Upper lobe of left lung (tissue), 6 donors: ENCODE measurements at regions not wholly inside any gene's neighbourhood (a gene's known extent, or its start where the extent isn't known, plus 50 kb on each side); places are given as distances from the start of the nearest gene placed in this dataset.

Experiments
- ATAC-seq, 2 donors: fragments of 200-7000 bp; cut with Tn5 transposase; one replicate each; pipeline ENCODE4 v1.9.1; 2022; ENCODE audit warnings: mild to moderate bottlenecking in 2 of 2, moderate library complexity in 2 of 2; ENCODE audit not compliant: low FRiP score in 2 of 2
- DNase-seq, 2 donors: peaks; one replicate each; pipeline ENCODE4 v3.0.0-alpha.2; 2019 to 2020
- H3K27ac ChIP-seq, 4 donors: fragments of 200-600 bp; sonication (generic); one replicate each; pipeline ENCODE4 v1.5.1; 2016 to 2019
- H3K27me3 ChIP-seq, 4 donors: fragments of 200-600 bp; sonication (generic); one replicate each; pipeline ENCODE4 v1.5.1; 2017 to 2019
- H3K36me3 ChIP-seq, 4 donors: fragments of 200-600 bp; sonication (generic); one replicate each; pipeline ENCODE4 v1.5.1; 2016 to 2019
- H3K4me1 ChIP-seq, 4 donors: fragments of 200-600 bp; sonication (generic); one replicate each; pipeline ENCODE4 v1.5.1; 2018 to 2019
- H3K4me3 ChIP-seq, 4 donors: fragments of 200-600 bp; sonication (generic); one replicate each; pipeline ENCODE4 v1.5.1; 2017 to 2019; ENCODE audit warnings: mild to moderate bottlenecking in 2 of 4, moderate library complexity in 1 of 4
- H3K9me3 ChIP-seq, 4 donors: fragments of 200-600 bp; sonication (generic); one replicate each; pipeline ENCODE4 v1.5.1; 2018 to 2019
- CTCF ChIP-seq, 6 experiments: fragments of 450-650 bp in 4 of 6; fragments of 200-600 bp in 2 of 6; sonication (generic) in 2 of 6; IDR thresholded peaks; one replicate each; pipeline ENCODE4 v1.5.1; 2016 to 2019; ENCODE audit warnings: antibody characterized with exemption in 6 of 6
- EP300 ChIP-seq, 4 donors: sonication (generic); formaldehyde crosslinking; IDR thresholded peaks; one replicate each; pipeline ENCODE4 v1.5.1; 2017; ENCODE audit warnings: antibody characterized with exemption in 4 of 4, control low read depth in 2 of 4
- POLR2A ChIP-seq, 4 donors: fragments of 450-650 bp; IDR thresholded peaks; one replicate each; pipeline ENCODE4 v1.5.1; 2016 to 2017; ENCODE audit warnings: antibody characterized with exemption in 4 of 4, mild to moderate bottlenecking in 2 of 4
- POLR2AphosphoS5 ChIP-seq, 2 donors: sonication (generic); formaldehyde crosslinking; IDR thresholded peaks; one replicate each; pipeline ENCODE4 v1.5.1; 2017; ENCODE audit warnings: antibody characterized with exemption in 2 of 2
- WGBS, 2 donors: methylation state at CpG; one replicate each; pipeline ENCODE4 v1.1.5; 2017 to 2018; 5-methylcytosine and 5-hydroxymethylcytosine counted together
- donor health status: DM: no; HTN: no; CAD: no; lungs with moderate emphysema.
- donor health status: DM: no; HTN: yes; CAD: no; lungs with severe emphysema.

DNA sequence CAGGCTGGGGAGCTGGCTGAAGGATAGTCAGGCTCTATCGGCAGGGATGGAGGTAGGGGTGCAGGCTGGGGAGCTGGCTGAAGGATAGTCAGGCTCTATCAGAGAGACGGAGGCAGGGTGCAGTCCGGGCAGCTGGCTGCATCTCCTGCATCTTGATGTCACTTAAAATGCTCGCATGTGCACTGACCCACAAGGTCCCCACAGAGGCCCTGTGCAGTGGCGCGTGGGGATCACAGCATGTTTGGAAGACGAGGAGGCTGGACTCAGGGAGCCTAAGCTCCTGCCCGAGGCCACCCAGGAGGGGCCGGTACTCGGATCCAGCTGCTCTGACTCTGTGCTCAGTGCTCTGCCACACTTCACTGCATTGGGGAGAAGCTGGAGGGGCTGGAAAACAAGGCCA is 189.0 kb upstream of the HDAC4 start:
- Histone ChIP-seq H3K27me3 (no peaks in the 10 kb centered on the region), H3K27ac (no peak overlapping the region), H3K36me3 (no peaks in the 10 kb centered on the region), H3K4me3 (no peak overlapping the region), H3K4me1 (no peaks in the 10 kb centered on the region), H3K9me3 (no peaks in the 10 kb centered on the region)
- no peak for ATAC-seq
- peak in 1 of 2 donors; percentile 26 for DNase-seq
- TF ChIP-seq EP300 (IDR thresholded peaks at IDR 0.05) (no peak), CTCF (IDR thresholded peaks at IDR 0.05) (no peak), POLR2A (IDR thresholded peaks at IDR 0.05) (no peak), POLR2AphosphoS5 (IDR thresholded peaks at IDR 0.05) (no peak)
- 86 to 90% methylated on average over 4 to 10 of the region's 10 CpGs for WGBS, 2 donors

GRCh38 chr2:239589270-239589825 is 188.5 kb upstream of the HDAC4 start:
- TF ChIP-seq EP300 (IDR thresholded peaks at IDR 0.05), result no peak
- TF ChIP-seq POLR2AphosphoS5 (IDR thresholded peaks at IDR 0.05), result no peak
- TF ChIP-seq POLR2A (IDR thresholded peaks at IDR 0.05), result no peak
- TF ChIP-seq CTCF (IDR thresholded peaks at IDR 0.05), result no peak
- DNase-seq, result no peak
- 82 to 84% methylated on average over 7 of the region's 7 CpGs for WGBS, 2 donors
- ATAC-seq, result no peak
- no peak overlapping the region for H3K27ac ChIP-seq
- no peaks in the 10 kb centered on the region for H3K4me1 ChIP-seq
- H3K36me3 ChIP-seq, result no peaks in the 10 kb centered on the region
- no peaks in the 10 kb centered on the region for H3K27me3 ChIP-seq
- no peaks in the 10 kb centered on the region for H3K9me3 ChIP-seq
- H3K4me3 ChIP-seq, result no peak overlapping the region

- no peaks in the 10 kb centered on the region for H3K27me3 ChIP-seq
- ATAC-seq, result no peak
- H3K4me3 ChIP-seq, result no peak overlapping the region
- H3K9me3 ChIP-seq, result no peaks in the 10 kb centered on the region
- TF ChIP-seq CTCF (IDR thresholded peaks at IDR 0.05) (no peak), POLR2AphosphoS5 (IDR thresholded peaks at IDR 0.05) (no peak), POLR2A (IDR thresholded peaks at IDR 0.05) (no peak), EP300 (IDR thresholded peaks at IDR 0.05) (no peak)
- H3K36me3 ChIP-seq, result no peaks in the 10 kb centered on the region
- no peaks in the 10 kb centered on the region for H3K4me1 ChIP-seq
- DNase-seq, result peak in 1 of 2 donors; percentile 44
- no peak overlapping the region for H3K27ac ChIP-seq
- 87 to 90% methylated on average over 9 to 13 of the region's 13 CpGs for WGBS, 2 donors
These were observed 187.8 kb upstream of the HDAC4 start for GRCh38 chr2:239588451-239589269.

DNA sequence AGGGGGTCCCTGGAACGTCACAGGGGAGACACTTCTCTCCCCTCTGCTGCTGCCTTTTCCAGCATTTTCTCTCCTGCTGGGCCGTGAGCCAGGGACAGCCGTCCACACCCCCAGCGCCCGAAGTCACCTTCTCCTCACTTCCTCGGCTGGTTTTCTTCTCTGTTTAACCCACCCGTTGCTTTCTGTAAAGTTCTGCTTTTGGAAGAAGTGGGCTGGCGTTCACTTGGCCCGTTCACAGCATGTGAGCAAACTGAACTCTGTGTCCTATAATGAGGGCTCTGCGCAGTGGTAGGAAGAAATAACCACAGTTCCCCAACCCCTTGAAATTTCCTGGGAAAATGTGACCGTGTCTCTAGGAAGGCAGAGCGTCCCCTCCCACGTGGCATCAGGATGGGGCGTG is 187.0 kb upstream of the HDAC4 start:
- DNase-seq (no peak), ATAC-seq (no peak)
- no peaks in the 10 kb centered on the region for H3K27me3 ChIP-seq
- no peaks in the 10 kb centered on the region for H3K36me3 ChIP-seq
- no peaks in the 10 kb centered on the region for H3K9me3 ChIP-seq
- TF ChIP-seq POLR2A (IDR thresholded peaks at IDR 0.05) (no peak), EP300 (IDR thresholded peaks at IDR 0.05) (no peak), CTCF (IDR thresholded peaks at IDR 0.05) (no peak), POLR2AphosphoS5 (IDR thresholded peaks at IDR 0.05) (no peak)
- H3K27ac ChIP-seq, result no peak overlapping the region
- H3K4me3 ChIP-seq, result no peak overlapping the region
- 51 to 66% methylated on average over 14 of the region's 14 CpGs for WGBS, 2 donors
- no peaks in the 10 kb centered on the region for H3K4me1 ChIP-seq
